Chondrocyte (in vitro differentiated cells): ENCODE measurements at regions not wholly inside any gene's neighbourhood (a gene's known extent, or its start where the extent isn't known, plus 50 kb on each side); places are given as distances from the start of the nearest gene placed in this dataset.

Experiments
- DNase-seq: peaks from one replicate; pipeline ENCODE4 v3.0.0; 2021; ENCODE audit warnings: mixed read lengths, low spot score
- H3K27ac Mint-ChIP-seq: one replicate; pipeline ENCODE4 v1.8.0; 2021; ENCODE audit warnings: mild to moderate bottlenecking, moderate library complexity, mixed read lengths; ENCODE audit not compliant: unreplicated experiment
- H3K27me3 Mint-ChIP-seq: 2 replicates; pipeline ENCODE4 v1.8.0; 2021; ENCODE audit warnings: low read depth, mixed read lengths
- H3K36me3 Mint-ChIP-seq: 2 replicates; pipeline ENCODE4 v1.8.0; 2021; ENCODE audit warnings: low read depth, mixed read lengths
- H3K4me1 Mint-ChIP-seq: 2 replicates; pipeline ENCODE4 v1.8.0; 2021; ENCODE audit warnings: low read depth, mild to moderate bottlenecking, mixed read lengths
- H3K4me3 Mint-ChIP-seq: one replicate; pipeline ENCODE4 v1.8.0; 2021; ENCODE audit warnings: mild to moderate bottlenecking, moderate library complexity, mixed read lengths; ENCODE audit not compliant: unreplicated experiment
- H3K9me3 Mint-ChIP-seq: 2 replicates; pipeline ENCODE4 v1.8.0; 2021; ENCODE audit warnings: low read depth, mixed read lengths
- CTCF ChIP-seq: fragments of 200-600 bp; sonication (generic); IDR thresholded peaks from 2 replicates; pipeline ENCODE4 v1.5.0; 2021; ENCODE audit warnings: antibody characterized with exemption, mild to moderate bottlenecking, moderate library complexity

- Mint-ChIP-seq H3K27ac (no peak overlapping the region), H3K4me3 (no peak overlapping the region), H3K27me3 (no peaks in the 10 kb centered on the region), H3K4me1 (peaks cover 7% of the 10 kb centered on the region), H3K9me3 (no peaks in the 10 kb centered on the region), H3K36me3 (no peaks in the 10 kb centered on the region)
- no peak for DNase-seq
- peak; percentile 10 for TF ChIP-seq CTCF
Observed at GRCh38 chr2:104433657-104434056, 420.3 kb upstream of the POU3F3 start.

GRCh38 chr2:104434318-104434792 lies 419.6 kb upstream of the POU3F3 start:
- H3K4me1 Mint-ChIP-seq: peaks cover 7% of the 10 kb centered on the region
- no peak for DNase-seq

GRCh38 chr2:104434966-104435365 lies 418.9 kb upstream of the POU3F3 start:
- H3K9me3 Mint-ChIP-seq: no peaks in the 10 kb centered on the region
- no peak for DNase-seq
- no peaks in the 10 kb centered on the region for H3K27me3 Mint-ChIP-seq
- no peak overlapping the region for H3K27ac Mint-ChIP-seq
- H3K4me3 Mint-ChIP-seq: peak overlapping the region; percentile 74
- no peak for TF ChIP-seq CTCF
- peaks cover 7% of the 10 kb centered on the region for H3K4me1 Mint-ChIP-seq
- no peaks in the 10 kb centered on the region for H3K36me3 Mint-ChIP-seq

More at GRCh38 chr2:104434318-104434792, 419.6 kb upstream of the POU3F3 start:
- Mint-ChIP-seq H3K27ac (peak overlapping the region; percentile 62), H3K36me3 (no peaks in the 10 kb centered on the region), H3K4me3 (peak overlapping the region; percentile 74), H3K27me3 (no peaks in the 10 kb centered on the region), H3K9me3 (no peaks in the 10 kb centered on the region)
- TF ChIP-seq CTCF: no peak

- H3K36me3 Mint-ChIP-seq: no peaks in the 10 kb centered on the region
- H3K4me1 Mint-ChIP-seq: peaks cover 7% of the 10 kb centered on the region
- no peak overlapping the region for H3K27ac Mint-ChIP-seq
- H3K9me3 Mint-ChIP-seq: no peaks in the 10 kb centered on the region
- H3K4me3 Mint-ChIP-seq: no peak overlapping the region
- DNase-seq: no peak
- no peaks in the 10 kb centered on the region for H3K27me3 Mint-ChIP-seq
- no peak for TF ChIP-seq CTCF
Observed at GRCh38 chr2:104438481-104438880, 415.4 kb upstream of the POU3F3 start.

- no peak overlapping the region for H3K4me3 Mint-ChIP-seq
- peaks cover 6% of the 10 kb centered on the region for H3K4me1 Mint-ChIP-seq
- H3K27me3 Mint-ChIP-seq: no peaks in the 10 kb centered on the region
- no peak for DNase-seq
- no peak for TF ChIP-seq CTCF
- H3K27ac Mint-ChIP-seq: no peak overlapping the region
- no peaks in the 10 kb centered on the region for H3K36me3 Mint-ChIP-seq
- no peaks in the 10 kb centered on the region for H3K9me3 Mint-ChIP-seq
Observed at GRCh38 chr2:104443145-104443544, 410.8 kb upstream of the POU3F3 start.
